ENCODE measurements at regions not wholly inside any gene's neighbourhood (a gene's known extent, or its start where the extent isn't known, plus 50 kb on each side); places are given as distances from the start of the nearest gene placed in this dataset.

DNA sequence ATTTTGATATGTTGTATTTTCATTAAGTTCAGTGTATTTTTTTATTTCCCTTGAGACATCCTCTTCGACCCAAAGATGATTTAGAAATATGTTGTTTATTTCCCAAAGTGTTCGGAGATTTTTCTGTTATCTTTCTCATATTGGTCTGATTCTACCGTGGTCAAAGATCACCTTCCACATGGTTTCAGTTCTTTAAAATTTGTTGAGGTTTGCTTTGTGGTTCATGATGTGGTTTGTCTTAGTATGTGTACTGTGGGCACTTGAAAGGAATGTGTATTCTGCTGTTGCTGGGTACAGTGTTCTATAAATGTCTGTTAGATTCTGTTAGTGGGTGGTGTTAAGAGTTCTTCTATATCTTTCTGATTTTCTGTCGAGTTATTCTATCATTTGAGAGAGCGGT is 103.4 kb upstream of the FHIT start:
- TF ChIP-seq, protein P1, sequence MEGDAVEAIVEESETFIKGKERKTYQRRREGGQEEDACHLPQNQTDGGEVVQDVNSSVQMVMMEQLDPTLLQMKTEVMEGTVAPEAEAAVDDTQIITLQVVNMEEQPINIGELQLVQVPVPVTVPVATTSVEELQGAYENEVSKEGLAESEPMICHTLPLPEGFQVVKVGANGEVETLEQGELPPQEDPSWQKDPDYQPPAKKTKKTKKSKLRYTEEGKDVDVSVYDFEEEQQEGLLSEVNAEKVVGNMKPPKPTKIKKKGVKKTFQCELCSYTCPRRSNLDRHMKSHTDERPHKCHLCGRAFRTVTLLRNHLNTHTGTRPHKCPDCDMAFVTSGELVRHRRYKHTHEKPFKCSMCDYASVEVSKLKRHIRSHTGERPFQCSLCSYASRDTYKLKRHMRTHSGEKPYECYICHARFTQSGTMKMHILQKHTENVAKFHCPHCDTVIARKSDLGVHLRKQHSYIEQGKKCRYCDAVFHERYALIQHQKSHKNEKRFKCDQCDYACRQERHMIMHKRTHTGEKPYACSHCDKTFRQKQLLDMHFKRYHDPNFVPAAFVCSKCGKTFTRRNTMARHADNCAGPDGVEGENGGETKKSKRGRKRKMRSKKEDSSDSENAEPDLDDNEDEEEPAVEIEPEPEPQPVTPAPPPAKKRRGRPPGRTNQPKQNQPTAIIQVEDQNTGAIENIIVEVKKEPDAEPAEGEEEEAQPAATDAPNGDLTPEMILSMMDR (conservative IDR thresholded peaks at IDR 0.05; ENCODE audit: low read length), result no peak
- TF ChIP-seq EZH2phosphoT487 (IDR thresholded peaks at IDR 0.05; ENCODE audit: borderline replicate concordance, low read depth, low read length), result no peak
